ENCODE measurements at regions not wholly inside any gene's neighbourhood (a gene's known extent, or its start where the extent isn't known, plus 50 kb on each side); places are given as distances from the start of the nearest gene placed in this dataset.
"Not testable (repeated sequence)": the region's sequence is repeated elsewhere in the genome, so short reads cannot be mapped to it uniquely, and the experiment has no call there.

GRCh38 chr17:51347851-51348584, 87.7 kb downstream of the UTP18 start:
- no peak for DNase-seq (ENCODE audit: low read depth)

GRCh38 chr17:51351080-51351479, 90.7 kb downstream of the UTP18 start:
- DNase-seq (ENCODE audit: low read depth) = no peak

GRCh38 chr17:51351890-51352289, 91.5 kb downstream of the UTP18 start:
- no peak for DNase-seq (ENCODE audit: low read depth)

- DNase-seq (ENCODE audit: low read depth) = no peak
Measured at GRCh38 chr17:51352798-51353197, 92.5 kb downstream of the UTP18 start.

- no peak for DNase-seq (ENCODE audit: low read depth)
Measured at GRCh38 chr17:51353296-51353695, 93.0 kb downstream of the UTP18 start.

- DNase-seq (ENCODE audit: low read depth) = no peak
Measured at GRCh38 chr17:51354936-51355335, 94.6 kb downstream of the UTP18 start.

GRCh38 chr17:51355441-51356410, 95.4 kb downstream of the UTP18 start:
- no peak for DNase-seq (ENCODE audit: low read depth)

- no peak for DNase-seq (ENCODE audit: low read depth)
Measured at GRCh38 chr17:51359055-51359454, 98.7 kb downstream of the UTP18 start.

GRCh38 chr17:51362811-51363585, 102.7 kb downstream of the UTP18 start:
- no peak for DNase-seq (ENCODE audit: low read depth)

GRCh38 chr17:51365090-51365489, 104.7 kb downstream of the UTP18 start:
- DNase-seq (ENCODE audit: low read depth) = no peak

GRCh38 chr17:51366866-51367265, 106.5 kb downstream of the UTP18 start:
- DNase-seq (ENCODE audit: low read depth) = no peak

- not testable (repeated sequence) for DNase-seq (ENCODE audit: low read depth)
Measured at GRCh38 chr17:51367836-51368235, 107.5 kb downstream of the UTP18 start.

GRCh38 chr17:51371732-51372151, 111.4 kb downstream of the UTP18 start:
- peak; percentile 10 for DNase-seq (ENCODE audit: low read depth)

- DNase-seq (ENCODE audit: low read depth) = no peak
Measured at GRCh38 chr17:51372345-51373004, 112.1 kb downstream of the UTP18 start.

GRCh38 chr17:51373489-51374152, 113.3 kb downstream of the UTP18 start:
- no peak for DNase-seq (ENCODE audit: low read depth)

- DNase-seq (ENCODE audit: low read depth) = no peak
Measured at GRCh38 chr17:51374209-51374608, 113.9 kb downstream of the UTP18 start.

GRCh38 chr17:51375771-51376170, 115.4 kb downstream of the UTP18 start:
- DNase-seq (ENCODE audit: low read depth) = no peak

- no peak for DNase-seq (ENCODE audit: low read depth)
Measured at GRCh38 chr17:51376739-51377138, 116.4 kb downstream of the UTP18 start.

- DNase-seq (ENCODE audit: low read depth) = no peak
Measured at GRCh38 chr17:51381262-51381661, 120.9 kb downstream of the UTP18 start.

GRCh38 chr17:51385208-51385607, 124.9 kb downstream of the UTP18 start:
- no peak for DNase-seq (ENCODE audit: low read depth)

GRCh38 chr17:51387582-51387981, 127.2 kb downstream of the UTP18 start:
- no peak for DNase-seq (ENCODE audit: low read depth)
